ENCODE measurements at regions not wholly inside any gene's neighbourhood (a gene's known extent, or its start where the extent isn't known, plus 50 kb on each side); places are given as distances from the start of the nearest gene placed in this dataset.

DNA sequence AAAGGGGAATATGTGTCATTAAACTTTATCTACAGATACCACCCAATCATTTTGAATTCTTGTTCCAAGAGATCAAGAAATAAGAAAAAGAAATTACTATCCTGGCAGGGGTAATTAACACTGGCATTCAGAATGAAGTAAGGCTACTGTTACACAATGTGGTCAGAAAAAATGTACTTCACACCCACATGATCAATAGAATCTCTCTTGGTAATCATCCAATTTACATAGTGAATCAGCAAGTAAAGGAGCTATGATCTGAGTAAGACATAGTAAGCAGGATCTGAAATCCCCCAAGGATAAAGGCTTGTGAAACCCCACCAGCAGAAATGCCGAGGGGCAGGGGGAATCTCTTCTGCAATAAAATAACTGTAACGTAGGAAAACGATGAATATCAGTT, 466.5 kb downstream of the FAM181B start:
- Histone ChIP-seq H3K4me1 (no peaks in the 10 kb centered on the region), H3K27me3 (no peaks in the 10 kb centered on the region), H2AFZ (replicated peaks) (no peak overlapping the region), H3K4me3 (no peak overlapping the region), H3K9me3 (ENCODE audit: low read depth) (no peaks in the 10 kb centered on the region), H3K27ac (no peak overlapping the region), H3F3A (ENCODE audit: low read depth) (no peaks in the 10 kb centered on the region), H3K9ac (no peak overlapping the region), H3K36me3 (no peaks in the 10 kb centered on the region), H4K20me1 (ENCODE audit: low read depth) (no peaks in the 10 kb centered on the region), H3K4me2 (no peak overlapping the region), H3K79me2 (ENCODE audit: low read depth) (no peaks in the 10 kb centered on the region)
- Mint-ChIP-seq H3K4me1 (no peaks in the 10 kb centered on the region), H3K9me3 (no peaks in the 10 kb centered on the region), H3K27me3 (ENCODE audit: insufficient read depth, low read depth) (no peaks in the 10 kb centered on the region), H3K27ac (no peak overlapping the region), H3K4me3 (no peak overlapping the region), H3K36me3 (no peaks in the 10 kb centered on the region)
- TF ChIP-seq EZH2 (IDR thresholded peaks at IDR 0.05), result no peak
- TF ChIP-seq, protein P1, sequence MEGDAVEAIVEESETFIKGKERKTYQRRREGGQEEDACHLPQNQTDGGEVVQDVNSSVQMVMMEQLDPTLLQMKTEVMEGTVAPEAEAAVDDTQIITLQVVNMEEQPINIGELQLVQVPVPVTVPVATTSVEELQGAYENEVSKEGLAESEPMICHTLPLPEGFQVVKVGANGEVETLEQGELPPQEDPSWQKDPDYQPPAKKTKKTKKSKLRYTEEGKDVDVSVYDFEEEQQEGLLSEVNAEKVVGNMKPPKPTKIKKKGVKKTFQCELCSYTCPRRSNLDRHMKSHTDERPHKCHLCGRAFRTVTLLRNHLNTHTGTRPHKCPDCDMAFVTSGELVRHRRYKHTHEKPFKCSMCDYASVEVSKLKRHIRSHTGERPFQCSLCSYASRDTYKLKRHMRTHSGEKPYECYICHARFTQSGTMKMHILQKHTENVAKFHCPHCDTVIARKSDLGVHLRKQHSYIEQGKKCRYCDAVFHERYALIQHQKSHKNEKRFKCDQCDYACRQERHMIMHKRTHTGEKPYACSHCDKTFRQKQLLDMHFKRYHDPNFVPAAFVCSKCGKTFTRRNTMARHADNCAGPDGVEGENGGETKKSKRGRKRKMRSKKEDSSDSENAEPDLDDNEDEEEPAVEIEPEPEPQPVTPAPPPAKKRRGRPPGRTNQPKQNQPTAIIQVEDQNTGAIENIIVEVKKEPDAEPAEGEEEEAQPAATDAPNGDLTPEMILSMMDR (IDR thresholded peaks at IDR 0.05), result no peak
- no peak for TF ChIP-seq EZH2phosphoT487 (IDR thresholded peaks at IDR 0.05)
- DNase-seq (ENCODE audit: low spot score), result no peak

DNA sequence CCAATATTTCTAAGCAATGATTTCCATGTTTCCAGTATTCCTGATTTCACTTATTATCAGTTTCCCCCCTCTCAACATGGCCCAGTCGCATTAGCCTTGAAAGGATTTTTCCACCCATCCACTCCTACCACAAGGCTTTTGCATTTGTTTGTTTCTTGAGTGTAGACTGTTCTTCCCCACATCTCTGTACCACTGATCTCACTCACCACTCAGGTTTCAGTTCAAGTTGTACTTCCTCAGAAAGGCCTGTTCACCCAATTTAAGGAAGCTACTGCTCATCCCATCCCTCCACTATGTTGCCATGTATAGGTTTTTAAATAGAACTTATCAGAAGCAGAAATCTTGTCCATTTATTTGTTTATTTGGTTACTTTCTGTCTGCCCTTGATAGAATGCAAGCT, 472.3 kb downstream of the FAM181B start:
- Histone ChIP-seq H3K4me2 (no peak overlapping the region), H3K9ac (no peak overlapping the region), H3F3A (ENCODE audit: low read depth) (no peaks in the 10 kb centered on the region), H3K4me1 (no peaks in the 10 kb centered on the region), H3K27me3 (no peaks in the 10 kb centered on the region), H3K79me2 (ENCODE audit: low read depth) (no peaks in the 10 kb centered on the region), H4K20me1 (ENCODE audit: low read depth) (no peaks in the 10 kb centered on the region), H3K4me3 (no peak overlapping the region), H3K36me3 (no peaks in the 10 kb centered on the region), H3K9me3 (ENCODE audit: low read depth) (no peaks in the 10 kb centered on the region), H2AFZ (replicated peaks) (no peak overlapping the region), H3K27ac (no peak overlapping the region)
- TF ChIP-seq, protein P1 (IDR thresholded peaks at IDR 0.05), result no peak
- no peak for TF ChIP-seq EZH2phosphoT487 (IDR thresholded peaks at IDR 0.05)
- TF ChIP-seq EZH2 (IDR thresholded peaks at IDR 0.05), result no peak
- no peak for DNase-seq (ENCODE audit: low spot score)
- Mint-ChIP-seq H3K9me3 (no peaks in the 10 kb centered on the region), H3K4me3 (no peak overlapping the region), H3K36me3 (no peaks in the 10 kb centered on the region), H3K4me1 (no peaks in the 10 kb centered on the region), H3K27ac (no peak overlapping the region), H3K27me3 (ENCODE audit: insufficient read depth, low read depth) (no peaks in the 10 kb centered on the region)

DNA sequence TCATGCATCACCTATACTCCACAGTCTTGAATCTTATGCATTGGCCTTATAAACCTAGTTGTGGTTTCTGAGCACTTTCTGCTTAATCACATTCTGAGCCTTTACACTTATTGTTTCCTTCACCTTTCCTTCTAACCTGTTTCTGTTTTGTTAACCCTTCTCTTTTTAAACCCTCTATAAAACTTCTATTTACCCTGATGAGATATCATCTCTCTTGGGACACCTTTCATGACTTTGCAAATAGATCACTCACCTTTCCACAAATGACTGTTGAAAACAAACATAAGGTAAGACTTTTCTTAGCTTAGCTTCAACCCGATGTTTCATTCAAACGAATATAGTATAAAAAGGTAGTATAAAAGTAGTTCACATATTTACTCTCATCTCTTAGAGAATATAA, 483.6 kb downstream of the FAM181B start:
- H3K27ac ChIP-seq, result no peak overlapping the region
- Mint-ChIP-seq H3K4me3 (no peak overlapping the region), H3K27ac (no peak overlapping the region), H3K36me3 (no peaks in the 10 kb centered on the region), H3K4me1 (no peaks in the 10 kb centered on the region), H3K27me3 (ENCODE audit: insufficient read depth, low read depth) (no peaks in the 10 kb centered on the region), H3K9me3 (no peaks in the 10 kb centered on the region)
- TF ChIP-seq, protein P1 (IDR thresholded peaks at IDR 0.05), result no peak
- no peak for TF ChIP-seq EZH2 (IDR thresholded peaks at IDR 0.05)
- no peak for TF ChIP-seq EZH2phosphoT487 (IDR thresholded peaks at IDR 0.05)
- H3K4me2 ChIP-seq, result no peak overlapping the region
- H3K9ac ChIP-seq, result no peak overlapping the region
- H3K4me3 ChIP-seq, result no peak overlapping the region
- no peak for DNase-seq (ENCODE audit: low spot score)
- H3K79me2 ChIP-seq (ENCODE audit: low read depth), result no peaks in the 10 kb centered on the region
- no peaks in the 10 kb centered on the region for H3F3A ChIP-seq (ENCODE audit: low read depth)
- no peaks in the 10 kb centered on the region for H3K9me3 ChIP-seq (ENCODE audit: low read depth)
- no peaks in the 10 kb centered on the region for H3K36me3 ChIP-seq
- H3K4me1 ChIP-seq, result no peaks in the 10 kb centered on the region
- no peaks in the 10 kb centered on the region for H3K27me3 ChIP-seq
- no peak overlapping the region for H2AFZ ChIP-seq (replicated peaks)
- H4K20me1 ChIP-seq (ENCODE audit: low read depth), result no peaks in the 10 kb centered on the region

DNA sequence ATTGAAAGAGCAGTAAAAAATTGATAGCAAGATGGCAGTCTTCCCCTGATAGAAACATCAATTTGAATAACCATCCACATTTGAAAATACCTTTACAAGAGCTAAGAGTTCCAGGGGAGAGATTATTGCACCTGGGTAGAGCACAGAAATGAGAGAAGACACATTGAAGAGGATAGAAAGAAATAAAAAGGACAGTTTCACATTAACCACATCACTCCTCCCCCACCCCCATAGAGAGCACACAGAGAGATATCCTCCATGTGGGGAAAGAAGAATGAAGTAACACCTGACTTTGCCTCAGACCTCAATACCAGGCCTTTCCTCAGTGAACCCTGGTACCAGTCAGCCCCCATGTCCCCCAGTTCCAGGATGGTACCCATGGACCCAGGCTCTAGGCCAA, 486.7 kb downstream of the FAM181B start:
- no peaks in the 10 kb centered on the region for H3K36me3 Mint-ChIP-seq
- no peak overlapping the region for H3K4me3 Mint-ChIP-seq
- Histone ChIP-seq H3K27me3 (no peaks in the 10 kb centered on the region), H3K9me3 (ENCODE audit: low read depth) (no peaks in the 10 kb centered on the region), H3K4me3 (no peak overlapping the region), H3K9ac (no peak overlapping the region), H3K79me2 (ENCODE audit: low read depth) (no peaks in the 10 kb centered on the region), H3K4me1 (no peaks in the 10 kb centered on the region), H2AFZ (replicated peaks) (no peak overlapping the region), H4K20me1 (ENCODE audit: low read depth) (no peaks in the 10 kb centered on the region), H3F3A (ENCODE audit: low read depth) (no peaks in the 10 kb centered on the region), H3K27ac (no peak overlapping the region), H3K4me2 (no peak overlapping the region), H3K36me3 (no peaks in the 10 kb centered on the region)
- no peak overlapping the region for H3K27ac Mint-ChIP-seq
- H3K4me1 Mint-ChIP-seq, result no peaks in the 10 kb centered on the region
- TF ChIP-seq EZH2 (IDR thresholded peaks at IDR 0.05) (no peak), EZH2phosphoT487 (IDR thresholded peaks at IDR 0.05) (no peak)
- TF ChIP-seq, protein P1 (IDR thresholded peaks at IDR 0.05), result no peak
- no peaks in the 10 kb centered on the region for H3K9me3 Mint-ChIP-seq
- H3K27me3 Mint-ChIP-seq (ENCODE audit: insufficient read depth, low read depth), result no peaks in the 10 kb centered on the region
- no peak for DNase-seq (ENCODE audit: low spot score)

Data from neural progenitor cell (in vitro differentiated cells).